Neural cell (in vitro differentiated cells): ENCODE measurements at regions not wholly inside any gene's neighbourhood (a gene's known extent, or its start where the extent isn't known, plus 50 kb on each side); places are given as distances from the start of the nearest gene placed in this dataset.

ENCODE experiments used
- H2AFZ ChIP-seq: fragments of 200-600, 300-800 bp; sonication (generic), shearing (Covaris generic); 2 replicates; pipeline ENCODE4 v1.6.0; 2014; ENCODE audit warnings: low read depth, mild to moderate bottlenecking, antibody characterized with exemption, low read length, moderate library complexity
- H3F3A ChIP-seq: fragments of 200-600 bp; shearing (Covaris generic); 2 replicates; pipeline ENCODE4 v1.6.1; 2016; ENCODE audit warnings: mild to moderate bottlenecking, moderate library complexity, mixed read lengths, antibody characterized with exemption, low read length; ENCODE audit not compliant: insufficient read depth, poor library complexity, severe bottlenecking
- H3K27ac ChIP-seq: fragments of 200-600, 300-800 bp; sonication (generic), shearing (Covaris generic); 2 replicates; pipeline ENCODE4 v1.5.1; 2014; ENCODE audit warnings: mild to moderate bottlenecking, low read length, moderate library complexity
- H3K27me3 ChIP-seq: fragments of 300-800, 200-600 bp; sonication (generic), shearing (Covaris generic); 2 replicates; pipeline ENCODE4 v1.6.0; 2014; ENCODE audit warnings: mild to moderate bottlenecking, low read depth, low read length, moderate library complexity; ENCODE audit not compliant: insufficient read depth
- H3K36me3 ChIP-seq: fragments of 300-800, 200-600 bp; sonication (generic), shearing (Covaris generic); 2 replicates; pipeline ENCODE4 v1.5.1; 2014; ENCODE audit warnings: mild to moderate bottlenecking, antibody characterized with exemption, low read length, moderate library complexity; ENCODE audit not compliant: insufficient read depth
- H3K4me2 ChIP-seq: fragments of 300-800, 200-600 bp; sonication (generic), shearing (Covaris generic); 2 replicates; pipeline ENCODE4 v1.6.0; 2014; ENCODE audit warnings: mild to moderate bottlenecking, low read length
- H3K4me3 ChIP-seq: fragments of 300-800, 200-600 bp; sonication (generic), shearing (Covaris generic); 2 replicates; pipeline ENCODE4 v1.5.1; 2014; ENCODE audit warnings: mild to moderate bottlenecking, low read length, moderate library complexity
- H3K79me2 ChIP-seq: fragments of 200-600 bp; shearing (Covaris generic); replicated peaks from 2 replicates; pipeline ENCODE4 v1.6.0; 2014; ENCODE audit warnings: mild to moderate bottlenecking, low read length, moderate library complexity; ENCODE audit not compliant: insufficient read depth
- H3K9ac ChIP-seq: fragments of 300-800, 200-600 bp; sonication (generic), shearing (Covaris generic); 2 replicates; pipeline ENCODE4 v1.6.1; 2016; ENCODE audit warnings: mild to moderate bottlenecking, low read length, mixed read lengths
- H3K9me2 ChIP-seq: fragments of 200-600 bp; shearing (Covaris generic); 2 replicates; pipeline ENCODE4 v1.6.1; 2016; ENCODE audit warnings: mild to moderate bottlenecking, low read length, mixed read lengths; ENCODE audit not compliant: insufficient read depth
- H3K9me3 ChIP-seq: fragments of 200-600, 300-800 bp; sonication (generic), shearing (Covaris generic); 2 replicates; pipeline ENCODE4 v1.6.1; 2016; ENCODE audit warnings: mild to moderate bottlenecking, mixed run types, low read length, moderate library complexity, mixed read lengths
- H4K20me1 ChIP-seq: fragments of 200-600 bp; shearing (Covaris generic); 2 replicates; pipeline ENCODE4 v1.6.1; 2016; ENCODE audit warnings: mild to moderate bottlenecking, mixed run types; ENCODE audit not compliant: insufficient read depth
- EP300 ChIP-seq: fragments of 450-650 bp; conservative IDR thresholded peaks from 2 replicates; pipeline ENCODE4 v1.6.1; 2014; ENCODE audit warnings: antibody characterized with exemption, mild to moderate bottlenecking, moderate library complexity; ENCODE audit not compliant: poor library complexity, severe bottlenecking
- EZH2 ChIP-seq: fragments of 200-600, 300-800 bp; shearing (Covaris generic), sonication (generic); IDR thresholded peaks from 2 replicates; pipeline ENCODE4 v1.6.1; 2014; ENCODE audit warnings: antibody characterized with exemption, low read length, borderline replicate concordance, mild to moderate bottlenecking; ENCODE audit not compliant: insufficient read depth, poor library complexity, severe bottlenecking
- MXI1 ChIP-seq: fragments of 450-650 bp; conservative IDR thresholded peaks from 2 replicates; pipeline ENCODE4 v1.6.1; 2014; ENCODE audit warnings: antibody characterized with exemption, mild to moderate bottlenecking; ENCODE audit not compliant: poor library complexity, severe bottlenecking
- POLR2AphosphoS5 ChIP-seq: IDR thresholded peaks from 2 replicates; pipeline ENCODE4 v1.6.1; 2012
- RAD21 ChIP-seq: fragments of 450-650 bp; conservative IDR thresholded peaks from 2 replicates; pipeline ENCODE4 v1.6.1; 2014; ENCODE audit warnings: antibody characterized with exemption, mild to moderate bottlenecking, moderate library complexity
- SMC3 ChIP-seq: fragments of 450-650 bp; conservative IDR thresholded peaks from 2 replicates; pipeline ENCODE4 v1.6.1; 2014; ENCODE audit warnings: antibody characterized with exemption, mild to moderate bottlenecking, moderate library complexity; ENCODE audit not compliant: poor library complexity
- TAF1 ChIP-seq: IDR thresholded peaks from 2 replicates; pipeline ENCODE4 v1.6.1; 2012; ENCODE audit warnings: low read depth
- TF ChIP-seq, protein P1 (sequence below): IDR thresholded peaks from 2 replicates; pipeline ENCODE4 v1.6.1; 2012; ENCODE audit warnings: borderline replicate concordance
- TF ChIP-seq, protein P2 (sequence below): fragments of 450-650 bp; IDR thresholded peaks from 2 replicates; pipeline ENCODE4 v1.5.1; 2014; ENCODE audit warnings: antibody characterized with exemption, mild to moderate bottlenecking, moderate library complexity; ENCODE audit not compliant: poor library complexity, severe bottlenecking

DNA sequence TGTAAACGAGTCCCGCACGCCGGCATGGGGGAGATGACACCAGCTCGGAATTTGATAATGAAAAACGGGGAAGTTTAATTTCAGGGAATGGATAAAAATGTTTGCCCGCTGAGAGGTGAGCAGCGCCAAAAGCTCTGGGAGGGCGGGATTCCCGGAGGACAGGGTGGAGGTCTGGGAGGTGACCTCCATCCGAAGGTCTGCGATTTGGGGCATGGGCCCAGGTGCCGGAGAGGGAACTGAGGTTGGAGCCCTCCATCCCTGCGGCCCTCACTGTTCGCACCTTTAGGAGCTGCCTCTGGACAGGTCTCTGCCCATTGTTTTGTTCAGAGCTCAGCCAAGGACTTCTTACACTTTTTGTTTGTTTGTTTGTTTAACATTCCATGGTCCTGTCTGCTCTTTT, 129.8 kb downstream of the URI1 start:
- no peaks in the 10 kb centered on the region for H3F3A ChIP-seq
- no peaks in the 10 kb centered on the region for H3K9me3 ChIP-seq
- H2AFZ ChIP-seq = no peak overlapping the region
- no peaks in the 10 kb centered on the region for H3K36me3 ChIP-seq
- H3K9me2 ChIP-seq = no peaks in the 10 kb centered on the region
- H3K27me3 ChIP-seq = no peaks in the 10 kb centered on the region
- no peaks in the 10 kb centered on the region for H3K79me2 ChIP-seq
- H3K27ac ChIP-seq = no peak overlapping the region
- H3K4me2 ChIP-seq = no peak overlapping the region
- no peak for TF ChIP-seq SMC3
- no peak for TF ChIP-seq POLR2AphosphoS5
- H4K20me1 ChIP-seq = no peaks in the 10 kb centered on the region
- H3K9ac ChIP-seq = no peak overlapping the region
- H3K4me3 ChIP-seq = no peak overlapping the region

GRCh38 chr19:30073152-30074000, 131.3 kb downstream of the URI1 start:
- no peak overlapping the region for H3K27ac ChIP-seq
- H3K9me3 ChIP-seq = no peaks in the 10 kb centered on the region
- H3K9ac ChIP-seq = no peak overlapping the region
- no peaks in the 10 kb centered on the region for H3K79me2 ChIP-seq
- no peaks in the 10 kb centered on the region for H4K20me1 ChIP-seq
- no peaks in the 10 kb centered on the region for H3F3A ChIP-seq
- no peaks in the 10 kb centered on the region for H3K9me2 ChIP-seq
- H3K4me3 ChIP-seq = no peak overlapping the region
- TF ChIP-seq EP300 = no peak
- TF ChIP-seq POLR2AphosphoS5 = no peak
- TF ChIP-seq, protein P1, sequence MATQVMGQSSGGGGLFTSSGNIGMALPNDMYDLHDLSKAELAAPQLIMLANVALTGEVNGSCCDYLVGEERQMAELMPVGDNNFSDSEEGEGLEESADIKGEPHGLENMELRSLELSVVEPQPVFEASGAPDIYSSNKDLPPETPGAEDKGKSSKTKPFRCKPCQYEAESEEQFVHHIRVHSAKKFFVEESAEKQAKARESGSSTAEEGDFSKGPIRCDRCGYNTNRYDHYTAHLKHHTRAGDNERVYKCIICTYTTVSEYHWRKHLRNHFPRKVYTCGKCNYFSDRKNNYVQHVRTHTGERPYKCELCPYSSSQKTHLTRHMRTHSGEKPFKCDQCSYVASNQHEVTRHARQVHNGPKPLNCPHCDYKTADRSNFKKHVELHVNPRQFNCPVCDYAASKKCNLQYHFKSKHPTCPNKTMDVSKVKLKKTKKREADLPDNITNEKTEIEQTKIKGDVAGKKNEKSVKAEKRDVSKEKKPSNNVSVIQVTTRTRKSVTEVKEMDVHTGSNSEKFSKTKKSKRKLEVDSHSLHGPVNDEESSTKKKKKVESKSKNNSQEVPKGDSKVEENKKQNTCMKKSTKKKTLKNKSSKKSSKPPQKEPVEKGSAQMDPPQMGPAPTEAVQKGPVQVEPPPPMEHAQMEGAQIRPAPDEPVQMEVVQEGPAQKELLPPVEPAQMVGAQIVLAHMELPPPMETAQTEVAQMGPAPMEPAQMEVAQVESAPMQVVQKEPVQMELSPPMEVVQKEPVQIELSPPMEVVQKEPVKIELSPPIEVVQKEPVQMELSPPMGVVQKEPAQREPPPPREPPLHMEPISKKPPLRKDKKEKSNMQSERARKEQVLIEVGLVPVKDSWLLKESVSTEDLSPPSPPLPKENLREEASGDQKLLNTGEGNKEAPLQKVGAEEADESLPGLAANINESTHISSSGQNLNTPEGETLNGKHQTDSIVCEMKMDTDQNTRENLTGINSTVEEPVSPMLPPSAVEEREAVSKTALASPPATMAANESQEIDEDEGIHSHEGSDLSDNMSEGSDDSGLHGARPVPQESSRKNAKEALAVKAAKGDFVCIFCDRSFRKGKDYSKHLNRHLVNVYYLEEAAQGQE = no peak
- TF ChIP-seq SMC3 = no peak
- TF ChIP-seq MXI1 = no peak
- no peak for TF ChIP-seq TAF1
- TF ChIP-seq, protein P2, sequence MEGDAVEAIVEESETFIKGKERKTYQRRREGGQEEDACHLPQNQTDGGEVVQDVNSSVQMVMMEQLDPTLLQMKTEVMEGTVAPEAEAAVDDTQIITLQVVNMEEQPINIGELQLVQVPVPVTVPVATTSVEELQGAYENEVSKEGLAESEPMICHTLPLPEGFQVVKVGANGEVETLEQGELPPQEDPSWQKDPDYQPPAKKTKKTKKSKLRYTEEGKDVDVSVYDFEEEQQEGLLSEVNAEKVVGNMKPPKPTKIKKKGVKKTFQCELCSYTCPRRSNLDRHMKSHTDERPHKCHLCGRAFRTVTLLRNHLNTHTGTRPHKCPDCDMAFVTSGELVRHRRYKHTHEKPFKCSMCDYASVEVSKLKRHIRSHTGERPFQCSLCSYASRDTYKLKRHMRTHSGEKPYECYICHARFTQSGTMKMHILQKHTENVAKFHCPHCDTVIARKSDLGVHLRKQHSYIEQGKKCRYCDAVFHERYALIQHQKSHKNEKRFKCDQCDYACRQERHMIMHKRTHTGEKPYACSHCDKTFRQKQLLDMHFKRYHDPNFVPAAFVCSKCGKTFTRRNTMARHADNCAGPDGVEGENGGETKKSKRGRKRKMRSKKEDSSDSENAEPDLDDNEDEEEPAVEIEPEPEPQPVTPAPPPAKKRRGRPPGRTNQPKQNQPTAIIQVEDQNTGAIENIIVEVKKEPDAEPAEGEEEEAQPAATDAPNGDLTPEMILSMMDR = no peak
- TF ChIP-seq EZH2 = no peak
- no peak for TF ChIP-seq RAD21
- H3K27me3 ChIP-seq = no peaks in the 10 kb centered on the region
- no peaks in the 10 kb centered on the region for H3K36me3 ChIP-seq
- no peak overlapping the region for H3K4me2 ChIP-seq
- H2AFZ ChIP-seq = no peak overlapping the region

GRCh38 chr19:30074096-30074495, 132.1 kb downstream of the URI1 start:
- no peaks in the 10 kb centered on the region for H3K9me3 ChIP-seq
- TF ChIP-seq POLR2AphosphoS5 (no peak), MXI1 (no peak), TAF1 (no peak), EZH2 (no peak), RAD21 (no peak), EP300 (no peak), SMC3 (no peak)
- TF ChIP-seq, protein P1 = no peak
- TF ChIP-seq, protein P2 = no peak
- no peaks in the 10 kb centered on the region for H3K9me2 ChIP-seq
- H3K4me2 ChIP-seq = no peak overlapping the region
- H3K4me3 ChIP-seq = no peak overlapping the region
- H3K27me3 ChIP-seq = no peaks in the 10 kb centered on the region
- no peak overlapping the region for H3K27ac ChIP-seq
- H4K20me1 ChIP-seq = no peaks in the 10 kb centered on the region
- H2AFZ ChIP-seq = no peak overlapping the region
- H3K36me3 ChIP-seq = no peaks in the 10 kb centered on the region
- H3F3A ChIP-seq = no peaks in the 10 kb centered on the region
- no peaks in the 10 kb centered on the region for H3K79me2 ChIP-seq
- no peak overlapping the region for H3K9ac ChIP-seq
